Fibroblast of pulmonary artery (primary cell): ENCODE measurements at regions not wholly inside any gene's neighbourhood (a gene's known extent, or its start where the extent isn't known, plus 50 kb on each side); places are given as distances from the start of the nearest gene placed in this dataset.

Source experiments
- DNase-seq: peaks from one replicate; pipeline ENCODE4 v3.0.0-alpha.2; 2010; ENCODE audit warnings: low read depth
- H3K4me3 ChIP-seq: replicated peaks from 2 replicates; pipeline ENCODE4 v1.5.1; 2011; ENCODE audit warnings: low read depth, mild to moderate bottlenecking, control low read depth, low read length, moderate library complexity
- CTCF ChIP-seq: IDR thresholded peaks from 2 replicates; pipeline ENCODE4 v1.5.1; 2011; ENCODE audit warnings: mild to moderate bottlenecking, control low read depth, low read length, inconsistent platforms; ENCODE audit errors: missing control alignments

GRCh38 chrX:69284491-69284890 is 119.2 kb upstream of the PJA1 start:
- H3K4me3 ChIP-seq = no peak overlapping the region
- DNase-seq = no peak
- no peak for TF ChIP-seq CTCF

- DNase-seq = no peak
- no peak for TF ChIP-seq CTCF
- no peak overlapping the region for H3K4me3 ChIP-seq
Measured at GRCh38 chrX:69282893-69283690, 117.8 kb upstream of the PJA1 start.

- no peak for DNase-seq
- no peak for TF ChIP-seq CTCF
- H3K4me3 ChIP-seq = no peak overlapping the region
Measured at GRCh38 chrX:69280933-69281332, 115.7 kb upstream of the PJA1 start.

- DNase-seq = no peak
- no peak for TF ChIP-seq CTCF
- no peak overlapping the region for H3K4me3 ChIP-seq
Measured at GRCh38 chrX:69279234-69279633, 114.0 kb upstream of the PJA1 start.

GRCh38 chrX:69278031-69278687 is 112.9 kb upstream of the PJA1 start:
- no peak overlapping the region for H3K4me3 ChIP-seq
- no peak for TF ChIP-seq CTCF
- no peak for DNase-seq

- DNase-seq = no peak
- no peak for TF ChIP-seq CTCF
- no peak overlapping the region for H3K4me3 ChIP-seq
Measured at GRCh38 chrX:69277369-69277990, 112.2 kb upstream of the PJA1 start.
